IMR-90 (cell line): ENCODE measurements at regions not wholly inside any gene's neighbourhood (a gene's known extent, or its start where the extent isn't known, plus 50 kb on each side); places are given as distances from the start of the nearest gene placed in this dataset.

ENCODE experiments used
- CTCF ChIP-seq: conservative IDR thresholded peaks from 2 replicates; pipeline ENCODE4 v1.5.1; 2012; ENCODE audit warnings: mild to moderate bottlenecking, low read depth, low read length, improper control_type of control experiment
- TF ChIP-seq, protein P1 (sequence below): fragments of 150-350 bp; IDR thresholded peaks from 2 replicates; pipeline ENCODE4 v1.6.1; 2017; ENCODE audit warnings: mild to moderate bottlenecking, antibody characterized with exemption, low read length, low read depth

GRCh38 chr4:114423582-114423981 lies 175.0 kb upstream of the UGT8 start:
- TF ChIP-seq, protein P1, sequence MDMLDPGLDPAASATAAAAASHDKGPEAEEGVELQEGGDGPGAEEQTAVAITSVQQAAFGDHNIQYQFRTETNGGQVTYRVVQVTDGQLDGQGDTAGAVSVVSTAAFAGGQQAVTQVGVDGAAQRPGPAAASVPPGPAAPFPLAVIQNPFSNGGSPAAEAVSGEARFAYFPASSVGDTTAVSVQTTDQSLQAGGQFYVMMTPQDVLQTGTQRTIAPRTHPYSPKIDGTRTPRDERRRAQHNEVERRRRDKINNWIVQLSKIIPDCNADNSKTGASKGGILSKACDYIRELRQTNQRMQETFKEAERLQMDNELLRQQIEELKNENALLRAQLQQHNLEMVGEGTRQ, result no peak
- TF ChIP-seq CTCF, result no peak
